ENCODE measurements at regions not wholly inside any gene's neighbourhood (a gene's known extent, or its start where the extent isn't known, plus 50 kb on each side); places are given as distances from the start of the nearest gene placed in this dataset.

DNA sequence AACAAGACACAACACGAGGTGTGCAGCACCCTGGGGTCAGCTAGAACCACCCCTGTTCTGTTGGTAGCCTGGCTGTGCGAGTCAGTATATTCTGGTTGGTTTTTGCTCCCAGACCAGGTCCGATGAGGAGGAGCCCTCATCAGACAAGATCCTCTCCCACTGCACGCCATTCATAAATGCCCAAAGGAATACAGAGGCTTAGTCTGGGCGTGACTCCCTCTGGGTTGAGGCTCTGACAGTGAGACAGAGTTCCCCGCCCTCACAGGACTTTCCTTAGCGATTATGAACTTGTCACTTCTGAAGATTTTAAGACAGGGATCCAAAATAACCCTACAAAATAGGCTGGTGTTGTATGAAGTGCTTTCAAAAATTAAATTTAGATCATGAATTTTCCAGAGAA, 85.5 kb upstream of the MC2R start:
- Histone ChIP-seq H3K79me1 (ENCODE audit: low read depth, low read length) (no peaks in the 10 kb centered on the region), H3K9ac (replicated peaks in 1 of 4; ENCODE audit: extremely low read depth in 1 of 4, low read depth in 3 of 4, low read length in 3 of 4) (no peak overlapping the region), H3K18ac (ENCODE audit: extremely low read depth, low read length) (no peak overlapping the region), H2AFZ (ENCODE audit: low read length) (no peak overlapping the region), H2BK20ac (ENCODE audit: low read length) (no peak overlapping the region), H3K4me1 (replicated peaks in 1 of 4; ENCODE audit: control insufficient read depth in 3 of 4, insufficient read depth in 4 of 4, low read length in 3 of 4) (no peaks in the 10 kb centered on the region), H3K4ac (replicated peaks; ENCODE audit: insufficient read length, low read depth, low read length) (no peak overlapping the region), H3K4me3 (ENCODE audit: extremely low read depth in 1 of 4, insufficient read depth in 2 of 4, low read depth in 3 of 4, low read length in 4 of 4) (no peak overlapping the region), H3K27ac (ENCODE audit: low read depth, low read length) (no peak overlapping the region), H4K8ac (ENCODE audit: extremely low read depth, insufficient read depth, low read length) (no peak overlapping the region), H3K79me2 (ENCODE audit: control insufficient read depth in 1 of 2, insufficient read depth in 2 of 2, low read length in 2 of 2) (no peaks in the 10 kb centered on the region), H2BK5ac (ENCODE audit: low read depth, low read length) (no peak overlapping the region), H3K23me2 (ENCODE audit: low read depth, low read length) (no peaks in the 10 kb centered on the region), H3K27me3 (replicated peaks in 1 of 4; ENCODE audit: control insufficient read depth in 3 of 4, extremely low read depth in 1 of 4, insufficient read depth in 3 of 4, low read length in 3 of 4) (no peaks in the 10 kb centered on the region), H3K36me3 (ENCODE audit: control insufficient read depth in 2 of 4, insufficient read depth in 4 of 4, low read length in 3 of 4) (no peaks in the 10 kb centered on the region), H2AK5ac (ENCODE audit: low read depth, low read length) (no peak overlapping the region), H4K91ac (replicated peaks; ENCODE audit: insufficient read length, low read length) (no peak overlapping the region), H3K14ac (ENCODE audit: insufficient read length) (no peak overlapping the region), H3K23ac (ENCODE audit: insufficient read length) (no peak overlapping the region), H3K9me3 (ENCODE audit: insufficient read depth in 2 of 2, low read depth in 1 of 2, low read length in 1 of 2) (peaks cover 4% of the 10 kb centered on the region in 2 experiments; a peak in 2 of 4 replicates), H4K5ac (ENCODE audit: insufficient read length, low read depth, low read length) (no peak overlapping the region), H3K56ac (replicated peaks; ENCODE audit: insufficient read length, low read depth, low read length) (no peak overlapping the region), H2BK120ac (replicated peaks; ENCODE audit: low read depth, low read length) (no peak overlapping the region), H3K4me2 (ENCODE audit: insufficient read depth in 1 of 2, low read depth in 2 of 2, low read length in 2 of 2) (no peak overlapping the region), H4K20me1 (replicated peaks in 1 of 2; ENCODE audit: control insufficient read depth in 1 of 2, insufficient read depth in 2 of 2, low read length in 2 of 2) (no peaks in the 10 kb centered on the region), H2BK12ac (ENCODE audit: low read depth, low read length) (no peak overlapping the region), H2BK15ac (ENCODE audit: low read length) (no peak overlapping the region)
- ChIA-PET CTCF (ENCODE audit: partially characterized antibody) (no interaction called here), POLR2A (ENCODE audit: partially characterized antibody) (no interaction called here)
- no peak for DNase-seq (ENCODE audit: low read depth in 1 of 2, low spot score in 2 of 2)
- no peak for FAIRE-seq
- TF ChIP-seq RFX5 (IDR thresholded peaks at IDR 0.05; ENCODE audit: borderline replicate concordance, low read depth, low read length), result no peak
- TF ChIP-seq KDM5A (IDR thresholded peaks at IDR 0.05; ENCODE audit: low read length), result no peak
- no peak for TF ChIP-seq TEAD4 (IDR thresholded peaks at IDR 0.05; ENCODE audit: low read depth, low read length)
- TF ChIP-seq CHD2 (IDR thresholded peaks at IDR 0.05; ENCODE audit: low read length), result no peak
- TF ChIP-seq HDAC6 (IDR thresholded peaks at IDR 0.05; ENCODE audit: low read depth, low read length), result no peak
- TF ChIP-seq, protein P1, sequence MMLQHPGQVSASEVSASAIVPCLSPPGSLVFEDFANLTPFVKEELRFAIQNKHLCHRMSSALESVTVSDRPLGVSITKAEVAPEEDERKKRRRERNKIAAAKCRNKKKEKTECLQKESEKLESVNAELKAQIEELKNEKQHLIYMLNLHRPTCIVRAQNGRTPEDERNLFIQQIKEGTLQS (IDR thresholded peaks at IDR 0.05; ENCODE audit: insufficient read depth, low read depth, low read length), result no peak
- WGBS, 2 experiments (ENCODE audit: extremely low coverage in 1 of 2, insufficient coverage in 1 of 2, insufficient read length in 1 of 2, insufficient replicate concordance in 2 of 2, low coverage in 1 of 2, low lambda C conversion rate in 2 of 2, missing lambda C conversion rate in 1 of 2), result 84% methylated on average over 7 of the region's 7 CpGs; no CpG with 5 or more reads in 1 of the 2 experiments
